Body of pancreas (tissue), 4 donors: ENCODE measurements at regions not wholly inside any gene's neighbourhood (a gene's known extent, or its start where the extent isn't known, plus 50 kb on each side); places are given as distances from the start of the nearest gene placed in this dataset.

Experiments
- ATAC-seq: fragments of 150-250 bp; one replicate; pipeline ENCODE4 v1.9.1; 2016
- DNase-seq, 4 donors: peaks; one replicate each; pipeline ENCODE4 v3.0.0-alpha.2; 2019
- H3K27ac ChIP-seq, 4 donors: fragments of 200-600 bp; sonication (generic); 1 replicate in 3 of 4; 2 replicates in 1 of 4; pipeline versions ENCODE4 v1.5.1 to v1.6.1; 2016 to 2019; ENCODE audit warnings: mild to moderate bottlenecking in 1 of 4, mixed read lengths in 1 of 4, moderate library complexity in 1 of 4
- H3K27me3 ChIP-seq, 2 donors: fragments of 200-600 bp; sonication (generic); one replicate each; pipeline ENCODE4 v1.6.0; 2016; ENCODE audit warnings: mild to moderate bottlenecking in 1 of 2
- H3K36me3 ChIP-seq, 2 donors: fragments of 200-600 bp; sonication (generic); replicated peaks in 1 of 2; 2 replicates each; pipeline ENCODE4 v1.5.1; 2016; ENCODE audit warnings: low read depth in 2 of 2; ENCODE audit not compliant: insufficient read depth in 1 of 2
- H3K4me1 ChIP-seq: fragments of 200-600 bp; sonication (generic); one replicate; pipeline ENCODE4 v1.6.0; 2016
- H3K4me3 ChIP-seq, 2 donors: fragments of 200-600 bp; sonication (generic); 1 replicate in 1 of 2; 2 replicates in 1 of 2; pipeline ENCODE4 v1.5.1; 2016 to 2019
- H3K9me3 ChIP-seq, 3 donors: fragments of 200-600 bp; sonication (generic); 1 replicate in 2 of 3; 2 replicates in 1 of 3; pipeline ENCODE4 v1.5.1; 2016
- CTCF ChIP-seq, 7 experiments: fragments of 450-650 bp in 4 of 7; fragments of 200-600 bp in 3 of 7; sonication (generic) in 3 of 7; IDR thresholded peaks; one replicate each; pipeline ENCODE4 v1.5.1; 2016 to 2019; ENCODE audit warnings: antibody characterized with exemption in 7 of 7
- POLR2A ChIP-seq, 3 donors: fragments of 450-650 bp; IDR thresholded peaks; one replicate each; pipeline ENCODE4 v1.6.1; 2016; ENCODE audit warnings: antibody characterized with exemption in 3 of 3, mild to moderate bottlenecking in 2 of 3
- WGBS, 2 donors: methylation state at CpG; one replicate each; pipeline ENCODE4 v1.1.5; 2017; 5-methylcytosine and 5-hydroxymethylcytosine counted together
- intact Hi-C: fragments of 100-400 bp; cut with DNase I; formaldehyde crosslinking; loops from one replicate; pipeline ENCODE4 v1.15.1; 2023

GRCh38 chr5:26669031-26669430 is 369.4 kb downstream of the CDH9 start:
- no peaks in the 10 kb centered on the region for H3K36me3 ChIP-seq
- no peak for DNase-seq
- TF ChIP-seq POLR2A (IDR thresholded peaks at IDR 0.05): no peak
- TF ChIP-seq CTCF (IDR thresholded peaks at IDR 0.05): no peak
- H3K4me3 ChIP-seq: no peak overlapping the region
- H3K27ac ChIP-seq: no peak overlapping the region
- WGBS, 2 donors: 76 to 83% methylated on average over 14 of the region's 14 CpGs
- H3K27me3 ChIP-seq: no peaks in the 10 kb centered on the region
- H3K4me1 ChIP-seq: no peaks in the 10 kb centered on the region
- ATAC-seq: no peak
- H3K9me3 ChIP-seq: no peaks in the 10 kb centered on the region
- intact Hi-C loops: no loop called here

GRCh38 chr5:26666371-26666770 is 372.0 kb downstream of the CDH9 start:
- Histone ChIP-seq H3K36me3 (no peaks in the 10 kb centered on the region), H3K27ac (no peak overlapping the region), H3K27me3 (no peaks in the 10 kb centered on the region), H3K9me3 (no peaks in the 10 kb centered on the region), H3K4me1 (no peaks in the 10 kb centered on the region), H3K4me3 (no peak overlapping the region)
- no peak for DNase-seq
- no peak for TF ChIP-seq POLR2A (IDR thresholded peaks at IDR 0.05)
- TF ChIP-seq CTCF (IDR thresholded peaks at IDR 0.05): no peak
- no peak for ATAC-seq
- intact Hi-C loops: no loop called here

GRCh38 chr5:26663500-26663899 is 374.9 kb downstream of the CDH9 start:
- Histone ChIP-seq H3K36me3 (no peaks in the 10 kb centered on the region), H3K4me1 (no peaks in the 10 kb centered on the region), H3K27ac (no peak overlapping the region), H3K9me3 (no peaks in the 10 kb centered on the region), H3K27me3 (no peaks in the 10 kb centered on the region), H3K4me3 (no peak overlapping the region)
- WGBS, 2 donors: 64 to 70% methylated on average over 1 of the region's 1 CpG
- ATAC-seq: no peak
- no peak for DNase-seq
- intact Hi-C loops: no loop called here
- TF ChIP-seq CTCF (IDR thresholded peaks at IDR 0.05) (no peak), POLR2A (IDR thresholded peaks at IDR 0.05) (no peak)

- Histone ChIP-seq H3K4me1 (no peaks in the 10 kb centered on the region), H3K27me3 (no peaks in the 10 kb centered on the region), H3K9me3 (no peaks in the 10 kb centered on the region), H3K27ac (no peak overlapping the region), H3K36me3 (no peaks in the 10 kb centered on the region), H3K4me3 (no peak overlapping the region)
- 59 to 68% methylated on average over 2 of the region's 2 CpGs for WGBS, 2 donors
- no peak for TF ChIP-seq CTCF (IDR thresholded peaks at IDR 0.05)
- TF ChIP-seq POLR2A (IDR thresholded peaks at IDR 0.05): no peak
- intact Hi-C loops: no loop called here
- DNase-seq (no peak), ATAC-seq (no peak)
Measured at GRCh38 chr5:26662806-26663360, 375.5 kb downstream of the CDH9 start.

GRCh38 chr5:26660116-26660515 is 378.3 kb downstream of the CDH9 start:
- DNase-seq: no peak
- TF ChIP-seq POLR2A (IDR thresholded peaks at IDR 0.05): no peak
- H3K9me3 ChIP-seq: no peaks in the 10 kb centered on the region
- no peak overlapping the region for H3K4me3 ChIP-seq
- intact Hi-C loops: no loop called here
- no peaks in the 10 kb centered on the region for H3K36me3 ChIP-seq
- no peak for ATAC-seq
- no peaks in the 10 kb centered on the region for H3K4me1 ChIP-seq
- no peaks in the 10 kb centered on the region for H3K27me3 ChIP-seq
- no peak overlapping the region for H3K27ac ChIP-seq
- WGBS, 2 donors: 77 to 84% methylated on average over 11 to 12 of the region's 12 CpGs
